ENCODE measurements at regions not wholly inside any gene's neighbourhood (a gene's known extent, or its start where the extent isn't known, plus 50 kb on each side); places are given as distances from the start of the nearest gene placed in this dataset.

- no peak for DNase-seq (ENCODE audit: low read depth, low spot score)
Measured at GRCh38 chr13:63044589-63045313, 1629.1 kb upstream of the PCDH20 start.

GRCh38 chr13:63042686-63043085 is 1627.0 kb upstream of the PCDH20 start:
- no peak for DNase-seq (ENCODE audit: low read depth, low spot score)

- DNase-seq (ENCODE audit: low read depth, low spot score): no peak
Measured at GRCh38 chr13:63041640-63042414, 1626.2 kb upstream of the PCDH20 start.

DNA sequence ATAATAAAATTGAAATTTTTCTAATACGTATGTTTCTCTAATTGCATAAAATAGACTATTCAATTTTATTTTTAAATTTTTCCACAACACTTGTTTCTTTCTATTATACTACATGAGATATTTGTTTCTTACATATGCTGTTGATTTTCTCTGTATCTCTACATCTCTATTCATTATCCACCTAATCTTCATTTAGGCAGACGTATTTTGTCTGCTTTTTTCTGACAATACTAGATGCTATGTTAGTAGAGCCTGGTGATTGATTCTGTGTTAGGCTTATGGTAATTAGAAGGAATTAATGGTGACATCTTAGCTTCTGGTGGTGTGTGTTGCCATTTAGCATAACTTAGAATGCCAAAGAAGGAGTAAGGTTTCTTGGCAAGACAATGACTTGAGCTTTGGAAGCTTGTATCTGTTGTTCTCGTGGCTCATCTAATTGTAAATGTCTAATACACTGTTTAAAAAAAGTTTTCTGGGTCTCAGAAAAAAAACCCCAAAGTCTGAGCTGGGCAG is 1610.7 kb upstream of the PCDH20 start:
- DNase-seq (ENCODE audit: low read depth, low spot score): no peak

DNA sequence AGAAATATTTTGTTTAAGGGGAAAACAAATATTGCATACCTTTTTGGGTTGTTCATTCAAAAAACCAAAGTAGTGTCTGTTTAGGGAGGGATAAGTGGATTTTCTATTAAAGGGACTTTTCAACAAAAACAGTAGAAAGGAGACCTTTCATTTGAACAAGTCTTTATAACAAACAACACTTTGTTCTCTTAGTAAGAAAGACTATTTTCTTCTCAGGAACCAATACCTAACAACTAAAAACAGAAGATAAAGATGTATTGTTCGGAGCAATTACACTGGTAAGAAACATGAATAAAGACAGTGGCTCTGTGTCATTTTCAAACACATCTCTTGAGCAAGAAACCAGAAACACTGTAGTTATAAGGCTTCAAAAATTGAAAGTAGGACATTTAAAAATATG is 1610.1 kb upstream of the PCDH20 start:
- DNase-seq (ENCODE audit: low read depth, low spot score): no peak

GRCh38 chr13:63024458-63024857 is 1608.8 kb upstream of the PCDH20 start:
- peak; percentile 2 for DNase-seq (ENCODE audit: low read depth, low spot score)

DNA sequence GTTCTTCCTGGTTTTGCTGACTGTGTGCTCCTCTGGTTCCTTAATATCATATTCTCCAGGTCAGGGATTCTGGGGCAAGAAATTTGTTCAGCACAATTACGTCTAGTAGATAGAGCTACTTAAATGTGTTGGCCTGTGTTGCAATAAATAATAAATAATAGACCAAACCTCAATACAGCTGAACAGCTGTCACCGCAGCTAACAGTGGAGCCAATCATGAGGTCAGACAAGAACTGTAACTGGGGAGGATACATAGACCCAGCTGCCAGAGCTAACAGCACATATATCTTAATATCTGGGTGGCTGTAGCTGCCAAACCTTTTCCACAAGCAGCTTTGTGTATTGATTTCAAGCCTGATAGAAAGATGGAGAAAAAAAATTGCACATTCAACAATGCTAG is 1596.3 kb upstream of the PCDH20 start:
- DNase-seq (ENCODE audit: low read depth, low spot score): no peak

DNA sequence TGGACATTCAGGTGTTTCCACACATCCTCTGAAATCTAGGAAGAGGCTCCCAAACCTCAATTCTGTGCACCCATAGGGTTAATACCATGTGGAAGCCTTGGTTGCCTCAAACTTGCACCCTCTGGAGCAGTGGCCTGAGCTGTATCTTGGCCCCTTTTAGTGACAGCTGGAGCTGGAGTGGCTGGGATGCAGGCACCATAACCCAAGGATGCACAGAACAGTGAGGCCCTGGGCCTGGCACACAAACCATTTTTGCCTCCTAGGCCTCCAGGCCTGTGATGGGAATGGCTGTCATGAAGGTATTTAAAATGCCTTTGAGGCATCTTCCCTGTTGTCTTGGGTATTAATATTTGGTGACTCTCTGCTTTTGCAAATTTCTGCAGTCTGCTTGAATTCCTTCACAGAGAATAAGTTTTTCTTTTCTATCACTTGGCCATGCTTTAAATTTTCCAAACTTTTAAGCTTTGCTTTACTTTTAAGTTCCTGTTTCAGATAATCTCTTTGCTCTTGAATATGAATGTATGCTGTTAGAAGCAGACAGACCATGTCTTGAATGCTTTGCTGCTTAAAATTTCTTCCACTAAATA is 1594.5 kb upstream of the PCDH20 start:
- DNase-seq (ENCODE audit: low read depth, low spot score): no peak

GRCh38 chr13:63005625-63006024 is 1590.0 kb upstream of the PCDH20 start:
- no peak for DNase-seq (ENCODE audit: low read depth, low spot score)

DNA sequence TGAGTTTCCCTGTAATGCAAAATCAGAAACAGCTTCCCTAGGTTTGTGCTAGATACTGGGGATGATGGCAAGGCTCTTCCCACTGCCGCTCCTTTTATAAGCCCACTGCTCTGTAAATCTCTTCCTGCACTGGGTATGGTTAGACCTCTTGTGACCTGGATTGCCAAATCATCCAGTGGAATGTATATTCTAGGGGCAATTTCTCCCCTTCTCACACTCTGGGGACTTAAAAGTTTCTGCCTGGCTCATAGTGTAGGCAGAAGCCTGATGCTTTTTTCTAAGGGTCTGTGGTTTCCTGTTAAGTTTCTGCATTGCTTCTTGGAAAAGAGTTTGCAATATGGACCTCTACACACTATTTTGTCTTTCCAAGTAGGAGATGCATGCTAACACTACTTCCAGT is 1582.0 kb upstream of the PCDH20 start:
- DNase-seq (ENCODE audit: low read depth, low spot score): no peak

- DNase-seq (ENCODE audit: low read depth, low spot score): no peak
Measured at GRCh38 chr13:62997038-62997599, 1581.5 kb upstream of the PCDH20 start.

DNA sequence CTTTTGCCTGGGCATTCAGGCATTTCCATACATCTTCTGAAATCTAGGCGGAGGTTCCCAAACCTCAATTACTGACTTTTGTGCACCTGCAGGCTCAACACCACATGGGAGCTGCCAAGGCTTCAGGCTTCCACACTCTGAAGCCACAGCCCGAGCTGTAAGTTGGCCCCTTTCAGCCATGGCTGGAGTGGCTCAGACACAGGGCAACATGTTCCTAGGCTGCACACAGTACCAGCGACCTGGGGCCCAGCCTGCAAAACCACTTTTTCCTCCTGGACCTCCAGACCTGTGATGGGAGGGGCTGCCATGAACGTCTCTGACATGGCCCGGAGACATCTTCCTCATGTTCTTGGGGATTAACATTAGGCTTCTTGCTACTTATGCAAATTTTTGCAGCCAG is 1558.2 kb upstream of the PCDH20 start:
- no peak for DNase-seq (ENCODE audit: low read depth, low spot score)

DNA sequence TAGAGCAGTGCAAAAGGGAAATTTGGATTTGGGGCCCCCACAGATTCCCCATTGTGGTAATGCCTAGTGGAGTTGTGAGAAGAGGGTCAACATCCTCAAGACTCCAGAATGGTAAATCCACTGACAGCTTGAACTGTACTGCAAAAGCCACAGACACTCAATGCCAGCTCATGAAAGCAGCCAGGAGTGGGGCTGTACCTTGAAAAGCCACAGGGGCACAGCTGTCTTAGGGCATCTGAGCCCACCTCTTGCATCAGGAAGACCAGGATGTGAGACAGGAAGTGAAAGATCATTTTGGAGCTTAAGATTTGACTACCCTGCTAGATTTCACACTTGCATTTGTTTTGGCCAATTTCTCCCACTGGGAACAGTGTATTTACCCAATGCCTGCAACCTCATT is 1548.9 kb upstream of the PCDH20 start:
- DNase-seq (ENCODE audit: low read depth, low spot score): no peak

GRCh38 chr13:62960723-62961122 is 1545.1 kb upstream of the PCDH20 start:
- no peak for DNase-seq (ENCODE audit: low read depth, low spot score)

- DNase-seq (ENCODE audit: low read depth, low spot score): no peak
Measured at GRCh38 chr13:62933809-62934208, 1518.2 kb upstream of the PCDH20 start.

- DNase-seq (ENCODE audit: low read depth, low spot score): no peak
Measured at GRCh38 chr13:62932256-62932883, 1516.7 kb upstream of the PCDH20 start.

DNA sequence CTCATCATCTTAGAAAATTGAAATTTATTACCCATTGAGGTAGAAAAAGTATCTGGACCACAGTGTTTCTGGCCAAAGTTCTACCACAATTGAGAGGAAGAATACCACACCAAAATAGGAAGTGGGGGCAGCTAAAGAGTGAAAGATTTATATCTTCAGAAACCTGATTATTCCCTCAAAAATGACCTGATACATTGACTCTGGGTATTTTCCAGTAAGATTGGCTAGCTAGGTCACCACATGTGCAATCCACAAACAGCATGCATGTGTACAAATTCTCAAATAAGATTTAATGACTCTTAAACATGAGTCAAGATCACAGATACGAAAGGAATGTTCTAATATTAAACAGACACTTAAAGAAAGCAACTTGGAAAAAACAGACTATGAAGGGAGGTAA is 1516.2 kb upstream of the PCDH20 start:
- no peak for DNase-seq (ENCODE audit: low read depth, low spot score)

DNA sequence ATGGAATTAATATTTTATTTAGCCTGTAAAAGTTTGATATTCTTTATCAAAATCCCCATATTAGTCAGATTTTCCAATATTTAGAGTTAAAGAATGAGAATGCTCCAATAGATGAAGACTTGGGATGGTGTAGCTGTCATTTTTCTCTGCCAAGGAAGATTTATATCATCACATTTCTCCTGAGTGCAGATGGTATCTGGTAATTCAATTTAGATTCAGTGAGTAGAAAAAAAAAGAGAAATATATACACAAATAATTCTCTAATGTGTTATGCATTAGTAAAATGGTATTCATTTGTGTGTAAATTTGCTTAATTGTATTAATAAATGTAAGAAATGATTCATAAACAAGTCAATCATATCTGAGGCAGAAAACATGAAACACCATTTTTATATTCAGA is 1508.7 kb upstream of the PCDH20 start:
- no peak for DNase-seq (ENCODE audit: low read depth, low spot score)

GRCh38 chr13:62920159-62920558 is 1504.5 kb upstream of the PCDH20 start:
- DNase-seq (ENCODE audit: low read depth, low spot score): no peak

GRCh38 chr13:62919491-62919890 is 1503.8 kb upstream of the PCDH20 start:
- no peak for DNase-seq (ENCODE audit: low read depth, low spot score)

- DNase-seq (ENCODE audit: low read depth, low spot score): no peak
Measured at GRCh38 chr13:62910541-62911060, 1495.0 kb upstream of the PCDH20 start.

GRCh38 chr13:62908321-62908720 is 1492.7 kb upstream of the PCDH20 start:
- no peak for DNase-seq (ENCODE audit: low read depth, low spot score)

All from smooth muscle cell of the brain vasculature (primary cell).